SJSA1 (cell line): ENCODE measurements at regions not wholly inside any gene's neighbourhood (a gene's known extent, or its start where the extent isn't known, plus 50 kb on each side); places are given as distances from the start of the nearest gene placed in this dataset.

ENCODE experiments used
- DNase-seq, 2 experiments: peaks; one replicate each; pipeline ENCODE4 v3.0.0-alpha.2; 2015 to 2020; ENCODE audit warnings: low spot score in 2 of 2, low read depth in 1 of 2
- H3K27ac ChIP-seq: fragments of 250-450 bp; sonication (Bioruptor Pico); 2 replicates; pipeline ENCODE4 v1.5.1; 2020; ENCODE audit warnings: mild to moderate bottlenecking, moderate library complexity
- H3K27me3 ChIP-seq: fragments of 250-450 bp; sonication (Bioruptor Pico); replicated peaks from 2 replicates; pipeline ENCODE4 v1.5.1; 2020; ENCODE audit warnings: mild to moderate bottlenecking, moderate library complexity
- H3K36me3 ChIP-seq: fragments of 250-450 bp; sonication (Bioruptor Pico); 2 replicates; pipeline ENCODE4 v1.5.1; 2020; ENCODE audit warnings: mild to moderate bottlenecking
- H3K4me1 ChIP-seq: fragments of 250-450 bp; sonication (Bioruptor Pico); replicated peaks from 2 replicates; pipeline ENCODE4 v1.6.1; 2021; ENCODE audit warnings: mild to moderate bottlenecking
- H3K4me3 ChIP-seq: fragments of 250-450 bp; sonication (Bioruptor Pico); 2 replicates; pipeline ENCODE4 v1.5.1; 2020; ENCODE audit warnings: mild to moderate bottlenecking
- H3K9me3 ChIP-seq: fragments of 250-450 bp; sonication (Bioruptor Pico); replicated peaks from 2 replicates; pipeline ENCODE4 v1.5.1; 2020; ENCODE audit warnings: mild to moderate bottlenecking

GRCh38 chr6:19299129-19299528, 538.0 kb upstream of the ID4 start:
- Histone ChIP-seq H3K4me3 (no peak overlapping the region), H3K36me3 (no peaks in the 10 kb centered on the region), H3K9me3 (no peaks in the 10 kb centered on the region), H3K27me3 (no peaks in the 10 kb centered on the region), H3K4me1 (no peaks in the 10 kb centered on the region), H3K27ac (no peak overlapping the region)
- DNase-seq: no peak

GRCh38 chr6:19301980-19302379, 535.2 kb upstream of the ID4 start:
- H3K36me3 ChIP-seq: no peaks in the 10 kb centered on the region
- no peaks in the 10 kb centered on the region for H3K27me3 ChIP-seq
- no peak overlapping the region for H3K4me3 ChIP-seq
- no peak for DNase-seq
- H3K9me3 ChIP-seq: no peaks in the 10 kb centered on the region
- H3K27ac ChIP-seq: no peak overlapping the region
- H3K4me1 ChIP-seq: no peaks in the 10 kb centered on the region

- no peak overlapping the region for H3K4me3 ChIP-seq
- no peak for DNase-seq
These were observed 533.8 kb upstream of the ID4 start for GRCh38 chr6:19303383-19303782.

GRCh38 chr6:19309661-19310060, 527.5 kb upstream of the ID4 start:
- Histone ChIP-seq H3K27me3 (no peaks in the 10 kb centered on the region), H3K27ac (no peak overlapping the region), H3K36me3 (no peaks in the 10 kb centered on the region), H3K9me3 (0 out of 2 replicates have a peak, but pooled peaks cover 2% of the 10 kb centered on the region), H3K4me3 (no peak overlapping the region), H3K4me1 (no peaks in the 10 kb centered on the region)
- DNase-seq: no peak

More at GRCh38 chr6:19303383-19303782, 533.8 kb upstream of the ID4 start:
- Histone ChIP-seq H3K27me3 (no peaks in the 10 kb centered on the region), H3K9me3 (no peaks in the 10 kb centered on the region), H3K4me1 (no peaks in the 10 kb centered on the region), H3K36me3 (no peaks in the 10 kb centered on the region), H3K27ac (no peak overlapping the region)

- H3K36me3 ChIP-seq: no peaks in the 10 kb centered on the region
- H3K27me3 ChIP-seq: no peaks in the 10 kb centered on the region
- 0 out of 2 replicates have a peak, but pooled peaks cover 2% of the 10 kb centered on the region for H3K9me3 ChIP-seq
- no peaks in the 10 kb centered on the region for H3K4me1 ChIP-seq
- no peak for DNase-seq
- H3K4me3 ChIP-seq: no peak overlapping the region
- no peak overlapping the region for H3K27ac ChIP-seq
These were observed 525.4 kb upstream of the ID4 start for GRCh38 chr6:19311786-19312185.

- Histone ChIP-seq H3K27ac (no peak overlapping the region), H3K9me3 (0 out of 2 replicates have a peak, but pooled peaks cover 2% of the 10 kb centered on the region), H3K36me3 (no peaks in the 10 kb centered on the region), H3K27me3 (no peaks in the 10 kb centered on the region), H3K4me1 (no peaks in the 10 kb centered on the region), H3K4me3 (no peak overlapping the region)
- no peak for DNase-seq
These were observed 524.8 kb upstream of the ID4 start for GRCh38 chr6:19312241-19312978.

GRCh38 chr6:19317431-19317986, 519.7 kb upstream of the ID4 start:
- Histone ChIP-seq H3K36me3 (no peaks in the 10 kb centered on the region), H3K27ac (no peak overlapping the region), H3K4me1 (no peaks in the 10 kb centered on the region), H3K4me3 (no peak overlapping the region), H3K27me3 (no peaks in the 10 kb centered on the region), H3K9me3 (0 out of 2 replicates have a peak, but pooled peaks cover 2% of the 10 kb centered on the region)
- DNase-seq: no peak

- H3K4me1 ChIP-seq: no peaks in the 10 kb centered on the region
- H3K9me3 ChIP-seq: no peaks in the 10 kb centered on the region
- H3K36me3 ChIP-seq: no peaks in the 10 kb centered on the region
- no peak overlapping the region for H3K27ac ChIP-seq
- no peaks in the 10 kb centered on the region for H3K27me3 ChIP-seq
- no peak for DNase-seq
- no peak overlapping the region for H3K4me3 ChIP-seq
These were observed 518.2 kb upstream of the ID4 start for GRCh38 chr6:19319005-19319404.

- Histone ChIP-seq H3K9me3 (no peaks in the 10 kb centered on the region), H3K27ac (no peak overlapping the region), H3K4me3 (no peak overlapping the region), H3K36me3 (no peaks in the 10 kb centered on the region), H3K4me1 (no peaks in the 10 kb centered on the region), H3K27me3 (0 out of 2 replicates have a peak, but pooled peaks cover 2% of the 10 kb centered on the region)
- no peak for DNase-seq
These were observed 517.0 kb upstream of the ID4 start for GRCh38 chr6:19320111-19320581.

GRCh38 chr6:19322691-19323485, 514.3 kb upstream of the ID4 start:
- Histone ChIP-seq H3K4me3 (no peak overlapping the region), H3K27ac (no peak overlapping the region), H3K36me3 (no peaks in the 10 kb centered on the region), H3K9me3 (no peaks in the 10 kb centered on the region), H3K27me3 (0 out of 2 replicates have a peak, but pooled peaks cover 2% of the 10 kb centered on the region), H3K4me1 (no peaks in the 10 kb centered on the region)
- DNase-seq: no peak

- H3K9me3 ChIP-seq: no peaks in the 10 kb centered on the region
- H3K4me3 ChIP-seq: no peak overlapping the region
- 0 out of 2 replicates have a peak, but pooled peaks cover 2% of the 10 kb centered on the region for H3K27me3 ChIP-seq
- no peaks in the 10 kb centered on the region for H3K36me3 ChIP-seq
- no peak overlapping the region for H3K27ac ChIP-seq
- DNase-seq: no peak
- H3K4me1 ChIP-seq: no peaks in the 10 kb centered on the region
These were observed 512.8 kb upstream of the ID4 start for GRCh38 chr6:19324376-19324775.

- Histone ChIP-seq H3K27me3 (0 out of 2 replicates have a peak, but pooled peaks cover 2% of the 10 kb centered on the region), H3K27ac (no peak overlapping the region), H3K9me3 (no peaks in the 10 kb centered on the region), H3K4me1 (no peaks in the 10 kb centered on the region), H3K4me3 (no peak overlapping the region), H3K36me3 (no peaks in the 10 kb centered on the region)
- DNase-seq: no peak
These were observed 511.8 kb upstream of the ID4 start for GRCh38 chr6:19325335-19325789.

GRCh38 chr6:19327241-19327640, 509.9 kb upstream of the ID4 start:
- no peak for DNase-seq
- no peak overlapping the region for H3K27ac ChIP-seq

GRCh38 chr6:19327661-19328060, 509.5 kb upstream of the ID4 start:
- H3K9me3 ChIP-seq: no peaks in the 10 kb centered on the region
- H3K27ac ChIP-seq: no peak overlapping the region
- H3K4me1 ChIP-seq: no peaks in the 10 kb centered on the region
- H3K4me3 ChIP-seq: no peak overlapping the region
- H3K36me3 ChIP-seq: no peaks in the 10 kb centered on the region
- 0 out of 2 replicates have a peak, but pooled peaks cover 2% of the 10 kb centered on the region for H3K27me3 ChIP-seq
- DNase-seq: no peak

More at GRCh38 chr6:19327241-19327640, 509.9 kb upstream of the ID4 start:
- no peaks in the 10 kb centered on the region for H3K9me3 ChIP-seq
- 0 out of 2 replicates have a peak, but pooled peaks cover 2% of the 10 kb centered on the region for H3K27me3 ChIP-seq
- no peaks in the 10 kb centered on the region for H3K36me3 ChIP-seq
- H3K4me3 ChIP-seq: no peak overlapping the region
- H3K4me1 ChIP-seq: no peaks in the 10 kb centered on the region
